ENCODE measurements at regions not wholly inside any gene's neighbourhood (a gene's known extent, or its start where the extent isn't known, plus 50 kb on each side); places are given as distances from the start of the nearest gene placed in this dataset.

- DNase-seq: no peak
Observed at GRCh38 chr11:127080735-127081134, 80.2 kb upstream of the KIRREL3 start.

- DNase-seq: no peak
Observed at GRCh38 chr11:127075758-127076157, 75.2 kb upstream of the KIRREL3 start.

GRCh38 chr11:127074151-127074761 is 73.7 kb upstream of the KIRREL3 start:
- DNase-seq: peak; percentile 62 to 70

GRCh38 chr11:127073621-127074020 is 73.1 kb upstream of the KIRREL3 start:
- DNase-seq: no peak

- peak in 1 of 2 experiments; percentile 36 for DNase-seq
Observed at GRCh38 chr11:127071606-127072005, 71.0 kb upstream of the KIRREL3 start.

- no peak for DNase-seq
Observed at GRCh38 chr11:127070808-127071207, 70.2 kb upstream of the KIRREL3 start.

GRCh38 chr11:127066401-127067090 is 66.0 kb upstream of the KIRREL3 start:
- DNase-seq: no peak

- no peak for DNase-seq
Observed at GRCh38 chr11:127063241-127063640, 62.7 kb upstream of the KIRREL3 start.

- DNase-seq: no peak
Observed at GRCh38 chr11:127061947-127062346, 61.4 kb upstream of the KIRREL3 start.

GRCh38 chr11:127059750-127060149 is 59.2 kb upstream of the KIRREL3 start:
- DNase-seq: no peak

GRCh38 chr11:127059286-127059685 is 58.7 kb upstream of the KIRREL3 start:
- DNase-seq: no peak

GRCh38 chr11:127058524-127058923 is 58.0 kb upstream of the KIRREL3 start:
- DNase-seq: no peak

GRCh38 chr11:127057126-127057525 is 56.6 kb upstream of the KIRREL3 start:
- DNase-seq: no peak

- DNase-seq: no peak
Observed at GRCh38 chr11:127056338-127056971, 55.9 kb upstream of the KIRREL3 start.

- DNase-seq: no peak
Observed at GRCh38 chr11:127055236-127055635, 54.7 kb upstream of the KIRREL3 start.

- DNase-seq: no peak
Observed at GRCh38 chr11:127054153-127054552, 53.6 kb upstream of the KIRREL3 start.

- DNase-seq: no peak
Observed at GRCh38 chr11:127052404-127052803, 51.8 kb upstream of the KIRREL3 start.

Measured in SHP77 (cell line).